Epithelial cell of proximal tubule (primary cell): ENCODE measurements at regions not wholly inside any gene's neighbourhood (a gene's known extent, or its start where the extent isn't known, plus 50 kb on each side); places are given as distances from the start of the nearest gene placed in this dataset.

Experiments
- DNase-seq: peaks from one replicate; pipeline ENCODE4 v3.0.0-alpha.2; 2011; ENCODE audit warnings: low read depth
- H3K4me3 ChIP-seq: 2 replicates; pipeline ENCODE4 v1.5.1; 2011; ENCODE audit warnings: low read depth, mild to moderate bottlenecking, low read length
- CTCF ChIP-seq: conservative IDR thresholded peaks from 2 replicates; pipeline ENCODE4 v1.5.1; 2012; ENCODE audit warnings: low read depth, mild to moderate bottlenecking, low read length

GRCh38 chr9:107951511-107951910 lies 461.9 kb upstream of the KLF4 start:
- no peak for DNase-seq
- no peak overlapping the region for H3K4me3 ChIP-seq
- no peak for TF ChIP-seq CTCF

- no peak overlapping the region for H3K4me3 ChIP-seq
- TF ChIP-seq CTCF = no peak
- no peak for DNase-seq
Measured at GRCh38 chr9:107949061-107949460, 459.5 kb upstream of the KLF4 start.

DNA sequence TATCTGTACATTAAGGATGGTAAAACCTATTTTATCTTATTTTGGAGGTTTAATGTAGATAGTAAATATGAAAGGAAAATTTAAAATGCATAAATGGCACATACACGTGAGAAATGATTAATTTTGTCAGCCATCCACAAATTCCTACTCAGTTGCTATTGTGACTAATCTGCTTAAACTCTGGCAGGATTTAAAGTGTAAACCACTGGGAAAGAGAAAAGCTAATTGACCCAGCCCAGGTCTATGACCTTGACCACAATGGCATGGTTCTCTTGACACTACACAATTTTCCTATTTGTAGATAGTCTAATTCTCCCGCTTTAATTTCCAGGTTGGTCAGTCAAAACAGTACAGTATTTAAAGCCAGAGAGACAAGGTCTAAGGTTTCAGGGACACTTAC lies 459.0 kb upstream of the KLF4 start:
- no peak for DNase-seq
- H3K4me3 ChIP-seq = no peak overlapping the region
- TF ChIP-seq CTCF = no peak

DNA sequence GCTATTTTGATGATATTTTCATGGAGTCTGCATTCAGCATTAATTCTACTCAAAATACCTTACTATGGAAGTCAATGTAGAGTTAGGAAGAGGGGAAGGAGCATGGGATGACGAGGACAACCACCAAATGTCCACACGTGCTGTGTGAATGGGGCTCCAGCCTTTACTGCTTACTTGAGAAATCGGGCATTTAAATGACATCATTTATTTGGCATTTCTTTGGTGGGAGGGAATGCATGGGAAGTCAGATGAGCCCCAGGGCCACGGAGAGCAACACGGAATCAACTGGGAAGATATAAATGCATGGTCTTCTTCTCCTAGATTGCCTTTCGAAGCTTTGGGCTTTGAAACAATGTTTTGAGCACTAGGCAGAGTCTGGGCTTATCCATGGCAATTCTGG lies 458.5 kb upstream of the KLF4 start:
- TF ChIP-seq CTCF = no peak
- no peak overlapping the region for H3K4me3 ChIP-seq
- DNase-seq = no peak

GRCh38 chr9:107946364-107947141 lies 457.0 kb upstream of the KLF4 start:
- TF ChIP-seq CTCF = no peak
- no peak for DNase-seq
- no peak overlapping the region for H3K4me3 ChIP-seq

GRCh38 chr9:107945961-107946360 lies 456.4 kb upstream of the KLF4 start:
- no peak for TF ChIP-seq CTCF
- no peak for DNase-seq
- H3K4me3 ChIP-seq = no peak overlapping the region

DNA sequence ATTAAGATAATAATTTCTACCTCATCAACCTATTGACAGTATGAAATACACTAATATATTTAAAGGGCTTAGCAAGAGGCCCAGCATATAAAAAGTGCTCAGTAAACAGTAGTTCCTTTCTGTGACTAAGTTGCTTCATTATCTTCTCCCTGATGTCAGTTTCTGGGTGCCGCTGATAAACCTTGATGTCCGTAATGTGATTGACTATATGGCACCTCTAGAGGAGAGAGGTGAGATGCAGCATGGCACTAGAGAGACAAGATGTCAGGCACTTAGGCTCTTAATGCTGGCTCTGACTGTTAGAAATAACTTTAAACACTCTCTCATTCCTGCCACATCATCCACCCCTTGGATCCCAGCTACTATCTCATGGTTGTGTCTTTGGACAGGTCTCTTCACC lies 455.9 kb upstream of the KLF4 start:
- no peak for TF ChIP-seq CTCF
- no peak for DNase-seq
- no peak overlapping the region for H3K4me3 ChIP-seq
